H9 (cell line): ENCODE measurements at regions not wholly inside any gene's neighbourhood (a gene's known extent, or its start where the extent isn't known, plus 50 kb on each side); places are given as distances from the start of the nearest gene placed in this dataset.

ENCODE experiments used
- DNase-seq: peaks from one replicate; pipeline ENCODE4 v3.0.0-alpha.2; 2017
- H2AFZ ChIP-seq: one replicate; pipeline ENCODE4 v1.6.1; 2013; ENCODE audit warnings: mild to moderate bottlenecking, low read length, control low read depth, moderate library complexity
- H2AK5ac ChIP-seq: 2 replicates; pipeline ENCODE4 v1.6.1; 2013; ENCODE audit warnings: low read length, control low read depth, mixed read lengths; ENCODE audit not compliant: insufficient read length
- H2BK120ac ChIP-seq: one replicate; pipeline ENCODE4 v1.6.1; 2013; ENCODE audit warnings: low read depth, mild to moderate bottlenecking, low read length, control low read depth, inconsistent platforms; ENCODE audit not compliant: poor library complexity, severe bottlenecking
- H2BK12ac ChIP-seq: 2 replicates; pipeline ENCODE4 v1.6.1; 2013; ENCODE audit warnings: low read length, control low read depth, mixed read lengths, low read depth; ENCODE audit not compliant: insufficient read length
- H2BK15ac ChIP-seq: 2 replicates; pipeline ENCODE4 v1.6.1; 2013; ENCODE audit warnings: low read depth, low read length, control low read depth
- H2BK20ac ChIP-seq: one replicate; pipeline ENCODE4 v1.6.1; 2013; ENCODE audit warnings: low read depth, mild to moderate bottlenecking, low read length, control low read depth, inconsistent platforms; ENCODE audit not compliant: poor library complexity, severe bottlenecking
- H2BK5ac ChIP-seq: 2 replicates; pipeline ENCODE4 v1.6.1; 2013; ENCODE audit warnings: low read length, control low read depth, mixed read lengths; ENCODE audit not compliant: insufficient read length
- H3K14ac ChIP-seq: 2 replicates; pipeline ENCODE4 v1.6.1; 2013; ENCODE audit warnings: low read length, control low read depth; ENCODE audit not compliant: insufficient read depth
- H3K18ac ChIP-seq: 2 replicates; pipeline ENCODE4 v1.6.1; 2013; ENCODE audit warnings: low read depth, mild to moderate bottlenecking, mixed read lengths, low read length, control low read depth; ENCODE audit not compliant: insufficient read length
- H3K23ac ChIP-seq: 2 replicates; pipeline ENCODE4 v1.6.1; 2013; ENCODE audit warnings: low read length, control low read depth, mixed read lengths, low read depth; ENCODE audit not compliant: insufficient read length
- H3K23me2 ChIP-seq: 2 replicates; pipeline ENCODE4 v1.6.1; 2013; ENCODE audit warnings: low read depth, mild to moderate bottlenecking, mixed read lengths, low read length, control low read depth; ENCODE audit not compliant: insufficient read length, poor library complexity, severe bottlenecking
- H3K27ac ChIP-seq: 2 replicates; pipeline ENCODE4 v1.5.1; 2013; ENCODE audit warnings: low read length, control low read depth, mixed read lengths, low read depth; ENCODE audit not compliant: insufficient read length
- H3K27me3 ChIP-seq: 2 replicates; pipeline ENCODE4 v1.6.1; 2013; ENCODE audit warnings: low read length, control low read depth, inconsistent platforms; ENCODE audit not compliant: insufficient read depth
- H3K4ac ChIP-seq: 2 replicates; pipeline ENCODE4 v1.6.1; 2013; ENCODE audit warnings: low read depth, mild to moderate bottlenecking, control low read depth, inconsistent platforms, low read length, moderate library complexity
- H3K4me1 ChIP-seq: 2 replicates; pipeline ENCODE4 v1.6.1; 2013; ENCODE audit warnings: low read length, control low read depth, inconsistent platforms; ENCODE audit not compliant: insufficient read depth
- H3K4me2 ChIP-seq: 2 replicates; pipeline ENCODE4 v1.6.1; 2013; ENCODE audit warnings: low read length, control low read depth, mixed read lengths; ENCODE audit not compliant: insufficient read length, insufficient read depth
- H3K56ac ChIP-seq: 2 replicates; pipeline ENCODE4 v1.6.1; 2013; ENCODE audit warnings: low read depth, mild to moderate bottlenecking, mixed read lengths, low read length, control low read depth; ENCODE audit not compliant: insufficient read length
- H3K79me1 ChIP-seq: 2 replicates; pipeline ENCODE4 v1.6.1; 2013; ENCODE audit warnings: low read depth, mild to moderate bottlenecking, moderate library complexity, low read length, control low read depth, inconsistent platforms; ENCODE audit not compliant: insufficient read depth, poor library complexity, severe bottlenecking
- H3K79me2 ChIP-seq: 2 replicates; pipeline ENCODE4 v1.6.1; 2013; ENCODE audit warnings: low read length, control low read depth, inconsistent platforms; ENCODE audit not compliant: insufficient read depth
- H3K9ac ChIP-seq: 2 replicates; pipeline ENCODE4 v1.6.1; 2013; ENCODE audit warnings: low read length, control low read depth, mixed read lengths; ENCODE audit not compliant: insufficient read length; ENCODE audit errors: extremely low read depth
- H3K9me3 ChIP-seq: one replicate; pipeline ENCODE4 v1.6.1; 2013; ENCODE audit warnings: low read depth, low read length, inconsistent platforms; ENCODE audit not compliant: control insufficient read depth
- H3T11ph ChIP-seq: one replicate; pipeline ENCODE4 v1.6.1; 2013; ENCODE audit warnings: mild to moderate bottlenecking, low read length, control low read depth, inconsistent platforms
- H4K20me1 ChIP-seq: one replicate; pipeline ENCODE4 v1.6.1; 2013; ENCODE audit not compliant: control insufficient read depth, insufficient read length, insufficient read depth
- H4K5ac ChIP-seq: 2 replicates; pipeline ENCODE4 v1.6.1; 2013; ENCODE audit warnings: low read depth, mild to moderate bottlenecking, mixed read lengths, low read length, control low read depth; ENCODE audit not compliant: insufficient read length
- H4K8ac ChIP-seq: replicated peaks from 2 replicates; pipeline ENCODE4 v1.6.1; 2013; ENCODE audit warnings: low read length, control low read depth, mixed read lengths, low read depth; ENCODE audit not compliant: insufficient read length
- H4K91ac ChIP-seq: 2 replicates; pipeline ENCODE4 v1.6.1; 2013; ENCODE audit warnings: low read depth, mild to moderate bottlenecking, moderate library complexity, mixed read lengths, low read length, control low read depth; ENCODE audit not compliant: insufficient read length
- H3K27ac Mint-ChIP-seq, 3 experiments: 2 replicates in 2 of 3; 3 replicates in 1 of 3; pipeline ENCODE4 v1.8.0; 2020 to 2021; ENCODE audit warnings: mixed read lengths in 3 of 3, mild to moderate bottlenecking in 1 of 3, moderate library complexity in 1 of 3
- H3K27me3 Mint-ChIP-seq: 2 replicates; pipeline ENCODE4 v1.8.0; 2021; ENCODE audit warnings: low read depth, mild to moderate bottlenecking, moderate library complexity, mixed read lengths
- H3K36me3 Mint-ChIP-seq, 3 experiments: 2 replicates in 2 of 3; 3 replicates in 1 of 3; pipeline ENCODE4 v1.8.0; 2020 to 2021; ENCODE audit warnings: low read depth in 3 of 3, mixed read lengths in 3 of 3; ENCODE audit not compliant: insufficient read depth in 1 of 3
- H3K4me1 Mint-ChIP-seq, 2 experiments: 2 replicates each; pipeline ENCODE4 v1.8.0; 2020; ENCODE audit warnings: mixed read lengths in 2 of 2
- H3K4me3 Mint-ChIP-seq, 2 experiments: 2 replicates in 1 of 2; 3 replicates in 1 of 2; pipeline ENCODE4 v1.8.0; 2020 to 2021; ENCODE audit warnings: mild to moderate bottlenecking in 2 of 2, mixed read lengths in 2 of 2, moderate library complexity in 1 of 2
- H3K9me3 Mint-ChIP-seq, 2 experiments: 2 replicates in 1 of 2; 3 replicates in 1 of 2; pipeline ENCODE4 v1.8.0; 2020; ENCODE audit warnings: mild to moderate bottlenecking in 2 of 2, mixed read lengths in 2 of 2, moderate library complexity in 1 of 2
- CTCF ChIP-seq: fragments of 200-600 bp; sonication (generic); conservative IDR thresholded peaks from 3 replicates; pipeline ENCODE4 v1.8.0; 2021; ENCODE audit warnings: antibody characterized with exemption, mild to moderate bottlenecking
- WGBS: extraction: QIAGEN DNeasy Blood & Tissue Kit; methylation state at CpG from one replicate; pipeline ENCODE4 v1.1.7; 2013; ENCODE audit warnings: missing lambda C conversion rate, low lambda C conversion rate, mixed read lengths; ENCODE audit not compliant: insufficient read length; ENCODE audit errors: extremely low coverage; 5-methylcytosine and 5-hydroxymethylcytosine counted together

GRCh38 chr2:9091811-9092210, 88.3 kb upstream of the MBOAT2 start:
- no peak overlapping the region for H3T11ph ChIP-seq
- H3K4me1 ChIP-seq = no peaks in the 10 kb centered on the region
- no peak overlapping the region for H3K18ac ChIP-seq
- no peaks in the 10 kb centered on the region for H3K27me3 ChIP-seq
- H2AK5ac ChIP-seq = no peak overlapping the region
- H3K9me3 ChIP-seq = no peaks in the 10 kb centered on the region
- no peak overlapping the region for H4K91ac ChIP-seq
- no peak overlapping the region for H3K4me2 ChIP-seq
- Mint-ChIP-seq H3K4me3 (no peak overlapping the region), H3K27ac (no peak overlapping the region), H3K27me3 (peaks cover 17% of the 10 kb centered on the region), H3K36me3 (no peaks in the 10 kb centered on the region), H3K9me3 (no peaks in the 10 kb centered on the region), H3K4me1 (peaks cover 10 to 29% of the 10 kb centered on the region in 2 experiments)
- no CpG with 5 or more reads among the region's 1 CpG for WGBS
- H2BK20ac ChIP-seq = no peak overlapping the region
- H3K79me1 ChIP-seq = no peaks in the 10 kb centered on the region
- H2BK15ac ChIP-seq = no peak overlapping the region
- no peaks in the 10 kb centered on the region for H3K79me2 ChIP-seq
- H3K14ac ChIP-seq = no peak overlapping the region
- no peak overlapping the region for H4K8ac ChIP-seq
- no peak overlapping the region for H2AFZ ChIP-seq
- DNase-seq = no peak
- no peak overlapping the region for H2BK12ac ChIP-seq
- peaks cover 2% of the 10 kb centered on the region for H3K23me2 ChIP-seq
- no peak overlapping the region for H3K23ac ChIP-seq
- H3K56ac ChIP-seq = no peak overlapping the region
- no peak overlapping the region for H2BK120ac ChIP-seq
- no peaks in the 10 kb centered on the region for H4K20me1 ChIP-seq
- H2BK5ac ChIP-seq = no peak overlapping the region
- no peak overlapping the region for H4K5ac ChIP-seq
- H3K9ac ChIP-seq = no peak overlapping the region
- no peak for TF ChIP-seq CTCF
- no peak overlapping the region for H3K4ac ChIP-seq
- no peak overlapping the region for H3K27ac ChIP-seq
